Skeletal muscle tissue (tissue), 3 donors: ENCODE measurements at regions not wholly inside any gene's neighbourhood (a gene's known extent, or its start where the extent isn't known, plus 50 kb on each side); places are given as distances from the start of the nearest gene placed in this dataset.

ENCODE experiments used
- H3K27ac ChIP-seq: one replicate; pipeline ENCODE4 v1.7.0; 2013; ENCODE audit warnings: mild to moderate bottlenecking, low read depth, low read length, inconsistent platforms
- H3K27me3 ChIP-seq, 3 donors: one replicate each; pipeline ENCODE4 v1.7.0; 2013; ENCODE audit warnings: low read length in 3 of 3; ENCODE audit not compliant: control insufficient read depth in 3 of 3, insufficient read depth in 3 of 3
- H3K36me3 ChIP-seq, 3 donors: one replicate each; pipeline ENCODE4 v1.7.0; 2013; ENCODE audit warnings: low read length in 3 of 3; ENCODE audit not compliant: control insufficient read depth in 3 of 3, insufficient read depth in 3 of 3
- H3K4me1 ChIP-seq, 3 donors: one replicate each; pipeline ENCODE4 v1.7.0; 2013; ENCODE audit warnings: low read length in 3 of 3, mild to moderate bottlenecking in 3 of 3; ENCODE audit not compliant: control insufficient read depth in 3 of 3, insufficient read depth in 3 of 3
- H3K4me3 ChIP-seq, 3 donors: one replicate each; pipeline ENCODE4 v1.7.0; 2013; ENCODE audit warnings: low read length in 3 of 3
- H3K9ac ChIP-seq, 3 donors: one replicate each; pipeline ENCODE4 v1.7.0; 2013; ENCODE audit warnings: low read length in 3 of 3, mild to moderate bottlenecking in 3 of 3, moderate library complexity in 2 of 3, low read depth in 1 of 3
- H3K9me3 ChIP-seq, 3 donors: one replicate each; pipeline ENCODE4 v1.7.0; 2013; ENCODE audit warnings: low read length in 3 of 3; ENCODE audit not compliant: control insufficient read depth in 3 of 3
- donor health status: Osteomylitis.

GRCh38 chr21:35319684-35320283, 270.7 kb upstream of the RUNX1 start:
- no peaks in the 10 kb centered on the region for H3K9me3 ChIP-seq
- H3K4me3 ChIP-seq: no peak overlapping the region
- no peak overlapping the region for H3K27ac ChIP-seq
- H3K27me3 ChIP-seq: no peaks in the 10 kb centered on the region
- peaks cover 4 to 9% (median 8%) of the 10 kb centered on the region in 3 donors for H3K4me1 ChIP-seq
- H3K9ac ChIP-seq: no peak overlapping the region
- H3K36me3 ChIP-seq: no peaks in the 10 kb centered on the region

- Histone ChIP-seq H3K4me1 (no peaks in the 10 kb centered on the region), H3K4me3 (no peak overlapping the region), H3K9ac (no peak overlapping the region), H3K27ac (no peak overlapping the region), H3K27me3 (no peaks in the 10 kb centered on the region), H3K36me3 (no peaks in the 10 kb centered on the region), H3K9me3 (no peaks in the 10 kb centered on the region)
Measured at GRCh38 chr21:35316933-35317332, 267.8 kb upstream of the RUNX1 start.

- Histone ChIP-seq H3K9me3 (no peaks in the 10 kb centered on the region), H3K36me3 (no peaks in the 10 kb centered on the region), H3K27me3 (no peaks in the 10 kb centered on the region)
Measured at GRCh38 chr21:35316456-35316855, 267.4 kb upstream of the RUNX1 start.

DNA sequence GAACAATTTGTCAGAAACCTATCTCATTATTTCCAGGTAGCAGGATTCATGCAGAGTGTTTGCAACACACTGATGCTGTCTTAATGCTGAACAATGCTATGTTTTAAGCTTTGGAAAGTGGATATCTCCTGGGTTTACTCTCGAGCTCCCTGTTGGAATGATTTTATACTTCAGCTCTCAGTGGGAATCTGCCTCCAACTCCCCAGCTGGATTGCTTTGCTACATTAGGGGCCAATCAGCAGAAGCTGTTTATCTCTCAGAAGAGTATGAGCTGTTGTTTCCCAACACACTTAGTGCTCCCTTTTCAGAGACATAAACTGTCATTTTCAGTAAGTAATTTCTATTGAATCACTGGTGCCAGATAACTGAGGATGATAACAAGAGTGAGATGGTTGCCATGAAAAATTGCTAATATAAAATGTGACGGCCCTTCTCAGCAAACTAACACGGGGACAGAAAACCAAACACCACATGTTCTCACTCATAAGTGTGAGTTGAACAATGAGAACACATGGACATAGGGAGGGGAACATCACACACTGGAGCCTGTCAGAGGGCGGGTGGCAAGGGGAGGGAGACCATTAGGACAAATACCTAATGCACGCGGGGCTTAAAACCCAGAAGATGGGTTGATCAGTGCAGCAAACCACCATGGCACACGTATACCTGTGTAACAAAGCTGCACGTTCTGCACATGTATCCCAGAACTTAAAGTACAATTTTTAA, 265.9 kb upstream of the RUNX1 start:
- Histone ChIP-seq H3K9ac (no peak overlapping the region), H3K27me3 (no peaks in the 10 kb centered on the region), H3K4me1 (no peaks in the 10 kb centered on the region), H3K36me3 (no peaks in the 10 kb centered on the region), H3K9me3 (no peaks in the 10 kb centered on the region), H3K4me3 (no peak overlapping the region), H3K27ac (no peak overlapping the region)

More at GRCh38 chr21:35316456-35316855, 267.4 kb upstream of the RUNX1 start:
- Histone ChIP-seq H3K4me1 (no peaks in the 10 kb centered on the region), H3K4me3 (no peak overlapping the region), H3K27ac (no peak overlapping the region), H3K9ac (no peak overlapping the region)

- Histone ChIP-seq H3K27ac (no peak overlapping the region), H3K9me3 (peaks cover 0 to 3% (median 0%) of the 10 kb centered on the region in 3 donors), H3K27me3 (no peaks in the 10 kb centered on the region), H3K4me1 (no peaks in the 10 kb centered on the region), H3K9ac (no peak overlapping the region), H3K36me3 (no peaks in the 10 kb centered on the region), H3K4me3 (no peak overlapping the region)
Measured at GRCh38 chr21:35311985-35312384, 262.9 kb upstream of the RUNX1 start.

GRCh38 chr21:35309316-35309715, 260.2 kb upstream of the RUNX1 start:
- Histone ChIP-seq H3K27me3 (no peaks in the 10 kb centered on the region), H3K4me1 (no peaks in the 10 kb centered on the region), H3K27ac (no peak overlapping the region), H3K9ac (no peak overlapping the region), H3K9me3 (peaks cover 0 to 3% (median 0%) of the 10 kb centered on the region in 3 donors), H3K36me3 (no peaks in the 10 kb centered on the region), H3K4me3 (no peak overlapping the region)

DNA sequence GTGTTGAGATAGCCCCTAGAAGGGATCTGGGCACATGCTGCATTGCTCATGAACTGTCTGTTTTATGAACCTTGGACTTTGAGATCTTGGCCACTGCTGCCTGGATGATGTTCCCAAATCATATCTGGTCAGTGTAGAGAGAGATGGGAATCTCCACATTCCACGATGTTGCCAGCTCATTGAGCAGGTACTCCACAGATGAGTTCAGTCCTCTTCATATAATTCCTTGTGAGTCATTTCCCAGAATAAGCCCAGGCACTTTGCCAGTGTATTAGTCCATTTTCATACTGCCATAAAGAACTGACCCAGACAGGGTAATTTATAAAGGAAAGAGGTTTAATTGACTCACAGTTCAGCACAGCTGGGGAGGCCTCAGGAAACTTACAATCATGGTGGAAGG, 254.0 kb upstream of the RUNX1 start:
- no peak overlapping the region for H3K27ac ChIP-seq
- H3K9ac ChIP-seq: no peak overlapping the region
- no peaks in the 10 kb centered on the region for H3K27me3 ChIP-seq
- no peak overlapping the region for H3K4me3 ChIP-seq
- H3K36me3 ChIP-seq: no peaks in the 10 kb centered on the region
- H3K9me3 ChIP-seq: no peaks in the 10 kb centered on the region
- H3K4me1 ChIP-seq: peaks cover 0 to 7% (median 3%) of the 10 kb centered on the region in 3 donors

GRCh38 chr21:35298757-35299156, 249.7 kb upstream of the RUNX1 start:
- Histone ChIP-seq H3K36me3 (no peaks in the 10 kb centered on the region), H3K9me3 (no peaks in the 10 kb centered on the region), H3K9ac (no peak overlapping the region), H3K27me3 (no peaks in the 10 kb centered on the region), H3K4me1 (peaks cover 3 to 7% (median 5%) of the 10 kb centered on the region in 3 donors), H3K4me3 (no peak overlapping the region), H3K27ac (no peak overlapping the region)

- H3K36me3 ChIP-seq: no peaks in the 10 kb centered on the region
- H3K27me3 ChIP-seq: no peaks in the 10 kb centered on the region
- no peak overlapping the region for H3K27ac ChIP-seq
- no peak overlapping the region for H3K4me3 ChIP-seq
- peaks cover 0 to 5% (median under 1%) of the 10 kb centered on the region in 3 donors for H3K4me1 ChIP-seq
- no peak overlapping the region for H3K9ac ChIP-seq
- H3K9me3 ChIP-seq: no peaks in the 10 kb centered on the region
Measured at GRCh38 chr21:35297665-35298064, 248.6 kb upstream of the RUNX1 start.

- Histone ChIP-seq H3K36me3 (no peaks in the 10 kb centered on the region), H3K27me3 (no peaks in the 10 kb centered on the region), H3K4me1 (peaks cover 0 to 9% (median 4%) of the 10 kb centered on the region in 3 donors), H3K4me3 (no peak overlapping the region), H3K9ac (no peak overlapping the region), H3K9me3 (no peaks in the 10 kb centered on the region), H3K27ac (no peak overlapping the region)
Measured at GRCh38 chr21:35294231-35294898, 245.3 kb upstream of the RUNX1 start.
